Mesenchymal stem cell (in vitro differentiated cells and primary cell): ENCODE measurements at regions not wholly inside any gene's neighbourhood (a gene's known extent, or its start where the extent isn't known, plus 50 kb on each side); places are given as distances from the start of the nearest gene placed in this dataset.

Experiments used
- DNase-seq: peaks from one replicate; pipeline ENCODE4 v3.0.0-alpha.2; 2013
- H2AFZ ChIP-seq: one replicate; pipeline ENCODE4 v1.6.1; 2013; ENCODE audit warnings: low read depth, mild to moderate bottlenecking, control low read depth, inconsistent platforms, low read length, moderate library complexity
- H2AK5ac ChIP-seq: 2 replicates; pipeline ENCODE4 v1.6.1; 2013; ENCODE audit warnings: low read length, moderate library complexity, mild to moderate bottlenecking, inconsistent platforms; ENCODE audit not compliant: severe bottlenecking
- H2BK120ac ChIP-seq: one replicate; pipeline ENCODE4 v1.6.1; 2013; ENCODE audit warnings: low read depth, mild to moderate bottlenecking, inconsistent platforms, low read length, moderate library complexity
- H2BK12ac ChIP-seq, 2 experiments: one replicate each; pipeline ENCODE4 v1.6.1; 2013; ENCODE audit warnings: inconsistent platforms in 2 of 2, low read length in 2 of 2, mild to moderate bottlenecking in 2 of 2, moderate library complexity in 2 of 2, control low read depth in 1 of 2
- H2BK15ac ChIP-seq: one replicate; pipeline ENCODE4 v1.6.1; 2013; ENCODE audit warnings: mild to moderate bottlenecking, low read depth, inconsistent platforms; ENCODE audit not compliant: poor library complexity, severe bottlenecking
- H2BK5ac ChIP-seq: 2 replicates; pipeline ENCODE4 v1.6.1; 2013; ENCODE audit warnings: low read depth, mild to moderate bottlenecking, low read length, control low read depth, inconsistent platforms; ENCODE audit not compliant: poor library complexity, severe bottlenecking
- H3K14ac ChIP-seq, 2 experiments: one replicate each; pipeline ENCODE4 v1.6.1; 2013; ENCODE audit warnings: inconsistent platforms in 2 of 2, low read length in 2 of 2, control low read depth in 1 of 2, mild to moderate bottlenecking in 1 of 2, moderate library complexity in 1 of 2
- H3K18ac ChIP-seq, 2 experiments: one replicate each; pipeline ENCODE4 v1.6.1; 2013; ENCODE audit warnings: inconsistent platforms in 2 of 2, low read length in 2 of 2, control low read depth in 1 of 2, low read depth in 1 of 2, mild to moderate bottlenecking in 1 of 2
- H3K23ac ChIP-seq, 2 experiments: one replicate each; pipeline ENCODE4 v1.6.1; 2013; ENCODE audit warnings: inconsistent platforms in 2 of 2, low read length in 2 of 2, mild to moderate bottlenecking in 2 of 2, moderate library complexity in 2 of 2, control low read depth in 1 of 2
- H3K27ac ChIP-seq: 2 replicates; pipeline ENCODE4 v1.5.1; 2013; ENCODE audit warnings: mild to moderate bottlenecking, moderate library complexity, low read length, control low read depth, inconsistent platforms; ENCODE audit not compliant: poor library complexity, severe bottlenecking
- H3K27me3 ChIP-seq, 2 experiments: 2 replicates each; pipeline versions ENCODE4 v1.6.1 to v1.7.0; 2013; ENCODE audit warnings: low read length in 2 of 2, mild to moderate bottlenecking in 2 of 2, moderate library complexity in 2 of 2, control low read depth in 1 of 2, inconsistent platforms in 1 of 2; ENCODE audit not compliant: control insufficient read depth in 1 of 2, insufficient read depth in 1 of 2
- H3K36me3 ChIP-seq, 2 experiments: 2 replicates each; pipeline versions ENCODE4 v1.6.1 to v1.7.0; 2013; ENCODE audit warnings: low read length in 2 of 2, control low read depth in 1 of 2, inconsistent platforms in 1 of 2, low read depth in 1 of 2, mild to moderate bottlenecking in 1 of 2; ENCODE audit not compliant: insufficient read depth in 2 of 2, control insufficient read depth in 1 of 2
- H3K4ac ChIP-seq, 2 experiments: one replicate each; pipeline ENCODE4 v1.6.1; 2013; ENCODE audit warnings: inconsistent platforms in 2 of 2, low read length in 2 of 2, mild to moderate bottlenecking in 2 of 2, moderate library complexity in 2 of 2, control low read depth in 1 of 2, low read depth in 1 of 2
- H3K4me1 ChIP-seq: 2 replicates; pipeline ENCODE4 v1.6.1; 2013; ENCODE audit warnings: low read depth, low read length, control low read depth; ENCODE audit not compliant: control insufficient read depth, insufficient read depth
- H3K4me2 ChIP-seq: 2 replicates; pipeline ENCODE4 v1.6.1; 2013; ENCODE audit warnings: low read length, mild to moderate bottlenecking, inconsistent platforms; ENCODE audit not compliant: poor library complexity, severe bottlenecking
- H3K4me3 ChIP-seq, 2 experiments: 2 replicates each; pipeline versions ENCODE4 v1.5.1 to v1.7.0; 2013; ENCODE audit warnings: low read length in 2 of 2, mild to moderate bottlenecking in 2 of 2, control low read depth in 1 of 2, low read depth in 1 of 2; ENCODE audit not compliant: insufficient read depth in 1 of 2
- H3K79me1 ChIP-seq: replicated peaks from 2 replicates; pipeline ENCODE4 v1.6.1; 2013; ENCODE audit warnings: mild to moderate bottlenecking, control low read depth, low read length, inconsistent platforms; ENCODE audit not compliant: poor library complexity, severe bottlenecking
- H3K9ac ChIP-seq: 2 replicates; pipeline ENCODE4 v1.7.0; 2013; ENCODE audit warnings: mild to moderate bottlenecking, low read length, moderate library complexity
- H3K9me3 ChIP-seq: 2 replicates; pipeline ENCODE4 v1.7.0; 2013; ENCODE audit warnings: mild to moderate bottlenecking, low read length; ENCODE audit not compliant: control insufficient read depth
- H4K8ac ChIP-seq: one replicate; pipeline ENCODE4 v1.6.1; 2013; ENCODE audit warnings: inconsistent platforms, mild to moderate bottlenecking, low read length, moderate library complexity
- H4K91ac ChIP-seq: one replicate; pipeline ENCODE4 v1.6.1; 2013; ENCODE audit warnings: mild to moderate bottlenecking, low read length, inconsistent platforms
- WGBS: methylation state at CpG from one replicate; pipeline ENCODE4 v1.1.7; 2013; ENCODE audit warnings: mixed read lengths; 5-methylcytosine and 5-hydroxymethylcytosine counted together

DNA sequence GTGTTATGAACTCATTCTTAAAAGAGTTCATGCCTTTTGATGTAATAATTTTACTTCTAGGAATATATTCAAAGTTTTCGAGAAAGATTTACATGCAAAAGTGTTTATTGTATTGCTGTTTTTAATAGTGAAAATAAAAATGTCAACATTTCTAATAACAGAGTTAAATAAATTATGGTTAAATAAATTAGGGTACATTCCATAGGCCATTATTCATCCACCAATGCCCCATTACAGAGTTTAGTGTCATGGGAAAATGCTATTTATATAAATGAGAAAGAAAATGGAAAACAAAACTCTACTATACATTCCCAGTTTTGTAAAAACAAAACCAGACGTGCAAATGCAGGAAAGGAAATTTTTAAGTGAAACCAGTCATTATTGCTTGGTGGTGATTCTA, 538.1 kb upstream of the TBL1XR1 start:
- H3K4me1 ChIP-seq: no peaks in the 10 kb centered on the region
- no peaks in the 10 kb centered on the region for H3K9me3 ChIP-seq
- no peak overlapping the region for H3K4me3 ChIP-seq
- no peaks in the 10 kb centered on the region for H3K36me3 ChIP-seq
- WGBS: no CpG with 5 or more reads among the region's 2 CpGs
- no peak overlapping the region for H2BK120ac ChIP-seq
- H4K8ac ChIP-seq: no peak overlapping the region
- no peaks in the 10 kb centered on the region for H3K27me3 ChIP-seq
- no peak overlapping the region for H3K14ac ChIP-seq
- no peak overlapping the region for H3K18ac ChIP-seq
- no peak overlapping the region for H3K4me2 ChIP-seq
- H3K9ac ChIP-seq: no peak overlapping the region
- H3K27ac ChIP-seq: no peak overlapping the region
- no peak overlapping the region for H4K91ac ChIP-seq
- H3K23ac ChIP-seq: no peak overlapping the region
- H3K4ac ChIP-seq: no peak overlapping the region
- DNase-seq: no peak
- H3K79me1 ChIP-seq: no peaks in the 10 kb centered on the region
- no peak overlapping the region for H2AFZ ChIP-seq
- no peak overlapping the region for H2AK5ac ChIP-seq
- H2BK15ac ChIP-seq: no peak overlapping the region
- H2BK5ac ChIP-seq: no peak overlapping the region
- no peak overlapping the region for H2BK12ac ChIP-seq

DNA sequence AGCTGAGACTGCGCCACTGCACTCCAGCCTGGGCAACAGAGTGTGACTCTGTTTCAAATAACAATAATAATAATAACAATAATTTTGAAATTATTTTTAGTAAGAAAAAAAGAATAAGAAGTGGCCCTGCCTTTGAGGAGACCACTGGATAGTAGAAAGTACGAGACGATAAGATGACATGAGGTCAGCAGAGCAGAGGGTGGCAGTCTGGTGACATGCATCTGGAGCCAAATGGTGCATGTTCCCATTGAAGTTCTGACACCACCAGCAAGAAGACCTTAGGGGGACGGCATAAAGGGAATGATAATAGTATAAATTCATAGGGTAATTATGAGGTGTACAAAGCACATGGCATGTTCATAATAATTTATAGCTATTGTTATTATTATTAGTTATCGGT, 542.2 kb upstream of the TBL1XR1 start:
- H4K91ac ChIP-seq: no peak overlapping the region
- H2BK5ac ChIP-seq: no peak overlapping the region
- 98% methylated on average over 3 of the region's 5 CpGs for WGBS
- H3K23ac ChIP-seq: no peak overlapping the region
- no peak overlapping the region for H4K8ac ChIP-seq
- no peaks in the 10 kb centered on the region for H3K27me3 ChIP-seq
- no peak overlapping the region for H3K4me2 ChIP-seq
- no peak for DNase-seq
- no peak overlapping the region for H3K4me3 ChIP-seq
- H2AFZ ChIP-seq: no peak overlapping the region
- no peak overlapping the region for H3K4ac ChIP-seq
- no peaks in the 10 kb centered on the region for H3K9me3 ChIP-seq
- H3K18ac ChIP-seq: no peak overlapping the region
- no peak overlapping the region for H2BK15ac ChIP-seq
- no peaks in the 10 kb centered on the region for H3K36me3 ChIP-seq
- no peak overlapping the region for H3K14ac ChIP-seq
- no peak overlapping the region for H2BK120ac ChIP-seq
- H3K79me1 ChIP-seq: no peaks in the 10 kb centered on the region
- H3K27ac ChIP-seq: no peak overlapping the region
- no peak overlapping the region for H2BK12ac ChIP-seq
- H2AK5ac ChIP-seq: no peak overlapping the region
- H3K4me1 ChIP-seq: no peaks in the 10 kb centered on the region
- no peak overlapping the region for H3K9ac ChIP-seq

DNA sequence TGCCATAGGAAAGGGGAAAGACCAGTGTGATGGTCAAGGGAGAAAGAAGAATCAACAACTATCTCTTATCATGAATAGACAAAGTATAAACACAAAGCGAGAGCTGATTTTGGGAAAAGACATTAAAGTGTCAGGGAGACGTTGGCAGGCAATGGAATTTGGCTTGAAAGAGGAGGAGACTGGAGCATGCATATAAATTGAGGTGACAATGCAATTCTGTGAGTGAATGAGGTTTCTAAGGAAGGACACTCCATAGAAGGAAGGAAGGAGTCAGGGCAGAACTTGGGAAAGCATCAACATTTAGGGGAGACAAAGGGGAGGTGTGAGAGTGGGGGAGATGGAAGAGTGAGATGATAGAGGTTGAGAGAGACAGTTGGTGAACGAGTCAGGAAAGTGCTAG, 543.0 kb upstream of the TBL1XR1 start:
- H4K91ac ChIP-seq: no peak overlapping the region
- no peaks in the 10 kb centered on the region for H3K9me3 ChIP-seq
- H2AK5ac ChIP-seq: no peak overlapping the region
- no peak overlapping the region for H3K4me3 ChIP-seq
- H3K23ac ChIP-seq: no peak overlapping the region
- H3K27ac ChIP-seq: no peak overlapping the region
- peak overlapping the region in 1 of 2 experiments; percentile 4 for H2BK12ac ChIP-seq
- no peak overlapping the region for H2BK5ac ChIP-seq
- H2BK120ac ChIP-seq: no peak overlapping the region
- no peaks in the 10 kb centered on the region for H3K27me3 ChIP-seq
- H3K18ac ChIP-seq: no peak overlapping the region
- H3K4me1 ChIP-seq: peaks cover 3% of the 10 kb centered on the region
- no peaks in the 10 kb centered on the region for H3K36me3 ChIP-seq
- H3K4ac ChIP-seq: no peak overlapping the region
- H3K14ac ChIP-seq: no peak overlapping the region
- no peak overlapping the region for H2BK15ac ChIP-seq
- H3K9ac ChIP-seq: no peak overlapping the region
- H4K8ac ChIP-seq: no peak overlapping the region
- DNase-seq: no peak
- H2AFZ ChIP-seq: no peak overlapping the region
- WGBS: 60% methylated on average over 3 of the region's 3 CpGs
- H3K4me2 ChIP-seq: no peak overlapping the region
- no peaks in the 10 kb centered on the region for H3K79me1 ChIP-seq

DNA sequence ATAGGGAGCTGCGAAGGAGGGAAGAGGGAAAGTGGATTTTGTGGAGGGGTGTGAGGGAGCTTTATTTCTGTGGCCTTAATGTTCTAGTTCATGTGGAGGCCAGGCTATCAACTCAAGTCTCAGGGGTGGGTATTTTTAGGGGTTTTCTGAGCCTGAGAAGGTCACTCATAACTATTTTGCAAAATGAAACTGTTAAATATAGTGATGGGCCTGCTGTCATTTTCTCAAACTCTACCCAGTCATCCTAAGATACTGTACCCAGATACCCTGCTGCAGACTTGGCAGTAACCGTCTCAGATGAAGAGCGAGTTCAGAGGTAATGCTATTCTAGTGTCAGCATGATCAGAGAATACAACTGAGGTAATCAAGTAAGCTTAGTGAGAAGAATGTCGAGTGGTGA, 545.0 kb upstream of the TBL1XR1 start:
- Histone ChIP-seq H4K8ac (no peak overlapping the region), H3K18ac (no peak overlapping the region), H3K4me3 (no peak overlapping the region), H2BK15ac (no peak overlapping the region), H3K14ac (no peak overlapping the region), H4K91ac (no peak overlapping the region), H2BK120ac (no peak overlapping the region), H3K27me3 (no peaks in the 10 kb centered on the region), H3K9ac (no peak overlapping the region), H3K36me3 (no peaks in the 10 kb centered on the region), H3K4ac (no peak overlapping the region), H2AFZ (no peak overlapping the region), H3K4me1 (peaks cover 3% of the 10 kb centered on the region), H3K27ac (no peak overlapping the region), H2BK12ac (no peak overlapping the region), H2BK5ac (no peak overlapping the region), H3K4me2 (no peak overlapping the region), H2AK5ac (no peak overlapping the region), H3K9me3 (no peaks in the 10 kb centered on the region), H3K23ac (no peak overlapping the region), H3K79me1 (no peaks in the 10 kb centered on the region)
- 91% methylated on average over 1 of the region's 4 CpGs for WGBS
- DNase-seq: no peak
